Ovary (tissue), 7 donors: ENCODE measurements at regions not wholly inside any gene's neighbourhood (a gene's known extent, or its start where the extent isn't known, plus 50 kb on each side); places are given as distances from the start of the nearest gene placed in this dataset.

Experiments used
- DNase-seq, 5 donors: peaks; one replicate each; pipeline ENCODE4 v3.0.0-alpha.2; 2019 to 2020
- H3K27ac ChIP-seq, 2 donors: fragments of 200-600 bp; one replicate each; pipeline versions ENCODE4 v1.5.1 to v1.8.0; 2019 to 2022
- H3K27me3 ChIP-seq: fragments of 200-600 bp; one replicate; pipeline ENCODE4 v1.8.0; 2022
- H3K36me3 ChIP-seq: fragments of 200-600 bp; sonication (generic); one replicate; pipeline ENCODE4 v1.5.1; 2019
- H3K4me1 ChIP-seq: one replicate; pipeline ENCODE4 v1.8.1; 2013; ENCODE audit warnings: mild to moderate bottlenecking, moderate library complexity; ENCODE audit not compliant: insufficient read depth
- H3K4me3 ChIP-seq: fragments of 200-600 bp; sonication (generic); one replicate; pipeline ENCODE4 v1.5.1; 2017
- H3K9me3 ChIP-seq, 2 donors: fragments of 200-600 bp in 1 of 2; sonication (generic) in 1 of 2; one replicate each; pipeline versions ENCODE4 v1.5.1 to v1.8.1; 2013 to 2019; ENCODE audit warnings: mild to moderate bottlenecking in 1 of 2, moderate library complexity in 1 of 2
- EP300 ChIP-seq: sonication (generic); formaldehyde crosslinking; IDR thresholded peaks from one replicate; pipeline ENCODE4 v1.6.1; 2017; ENCODE audit warnings: antibody characterized with exemption
- POLR2A ChIP-seq: fragments of 450-650 bp; IDR thresholded peaks from one replicate; pipeline ENCODE4 v1.6.1; 2017; ENCODE audit warnings: antibody characterized with exemption, mild to moderate bottlenecking, moderate library complexity
- WGBS, 3 donors: extraction: QIAGEN DNeasy Blood & Tissue Kit in 1 of 3; methylation state at CpG; one replicate each; pipeline versions ENCODE4 v1.1.5 to v1.1.7; 2013 to 2017; 5-methylcytosine and 5-hydroxymethylcytosine counted together
- intact Hi-C, 4 donors: fragments of 100-400 bp; cut with DNase I; formaldehyde crosslinking; loops; one replicate each; pipeline versions ENCODE4 v1.11.0 to v1.15.1; 2022 to 2023
- TF ChIP-seq, protein P1 (sequence below), 3 donors: fragments of 450-650 bp in 2 of 3; fragments of 200-600 bp in 1 of 3; IDR thresholded peaks; one replicate each; pipeline versions ENCODE4 v1.5.1 to v1.8.0; 2016 to 2022; ENCODE audit warnings: antibody characterized with exemption in 3 of 3, mild to moderate bottlenecking in 1 of 3
- donor health status: DM: no; HTN: no; CAD: no; lungs with moderate emphysema.
- donor health status: DM: no; HTN: no; CAD: no.
- donor health status: Bipolar disorder and iron deficiency.
- donor health status: DM: no; HTN: no; CAD: no.
- donor health status: DM: yes; HTN: yes; CAD: no.

DNA sequence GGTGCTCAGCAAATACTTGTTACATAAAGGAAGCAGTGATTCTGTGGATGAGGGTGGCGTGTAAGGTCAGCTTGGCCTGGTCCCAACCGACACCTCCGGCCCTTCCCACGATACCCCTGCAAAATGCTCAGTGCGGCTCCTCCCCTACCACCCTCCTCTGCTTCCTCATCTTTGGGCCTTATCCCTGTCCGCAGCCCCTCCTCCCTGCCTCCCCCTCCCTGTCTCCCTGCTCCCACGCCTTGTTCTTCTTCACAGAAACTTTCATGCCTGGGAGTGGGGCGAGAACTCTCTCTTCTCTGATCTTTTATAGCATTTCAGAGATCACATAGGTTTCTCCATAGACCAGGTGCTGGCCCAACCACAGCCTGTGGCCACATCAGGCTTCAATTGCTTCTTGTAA is 75.0 kb upstream of the ATP2B2 start:
- no peak overlapping the region for H3K4me3 ChIP-seq
- no peak for DNase-seq
- H3K9me3 ChIP-seq, result no peaks in the 10 kb centered on the region
- no peak overlapping the region for H3K27ac ChIP-seq
- intact Hi-C loops, result no loop called here
- 39 to 62% (median 43%) methylated on average over 8 of the region's 8 CpGs for WGBS, 3 donors
- H3K36me3 ChIP-seq, result no peaks in the 10 kb centered on the region
- no peak for TF ChIP-seq POLR2A
- TF ChIP-seq, protein P1, sequence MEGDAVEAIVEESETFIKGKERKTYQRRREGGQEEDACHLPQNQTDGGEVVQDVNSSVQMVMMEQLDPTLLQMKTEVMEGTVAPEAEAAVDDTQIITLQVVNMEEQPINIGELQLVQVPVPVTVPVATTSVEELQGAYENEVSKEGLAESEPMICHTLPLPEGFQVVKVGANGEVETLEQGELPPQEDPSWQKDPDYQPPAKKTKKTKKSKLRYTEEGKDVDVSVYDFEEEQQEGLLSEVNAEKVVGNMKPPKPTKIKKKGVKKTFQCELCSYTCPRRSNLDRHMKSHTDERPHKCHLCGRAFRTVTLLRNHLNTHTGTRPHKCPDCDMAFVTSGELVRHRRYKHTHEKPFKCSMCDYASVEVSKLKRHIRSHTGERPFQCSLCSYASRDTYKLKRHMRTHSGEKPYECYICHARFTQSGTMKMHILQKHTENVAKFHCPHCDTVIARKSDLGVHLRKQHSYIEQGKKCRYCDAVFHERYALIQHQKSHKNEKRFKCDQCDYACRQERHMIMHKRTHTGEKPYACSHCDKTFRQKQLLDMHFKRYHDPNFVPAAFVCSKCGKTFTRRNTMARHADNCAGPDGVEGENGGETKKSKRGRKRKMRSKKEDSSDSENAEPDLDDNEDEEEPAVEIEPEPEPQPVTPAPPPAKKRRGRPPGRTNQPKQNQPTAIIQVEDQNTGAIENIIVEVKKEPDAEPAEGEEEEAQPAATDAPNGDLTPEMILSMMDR (IDR thresholded peaks at IDR 0.05), result no peak
- no peak for TF ChIP-seq EP300
- H3K27me3 ChIP-seq, result no peaks in the 10 kb centered on the region
- H3K4me1 ChIP-seq, result no peaks in the 10 kb centered on the region

DNA sequence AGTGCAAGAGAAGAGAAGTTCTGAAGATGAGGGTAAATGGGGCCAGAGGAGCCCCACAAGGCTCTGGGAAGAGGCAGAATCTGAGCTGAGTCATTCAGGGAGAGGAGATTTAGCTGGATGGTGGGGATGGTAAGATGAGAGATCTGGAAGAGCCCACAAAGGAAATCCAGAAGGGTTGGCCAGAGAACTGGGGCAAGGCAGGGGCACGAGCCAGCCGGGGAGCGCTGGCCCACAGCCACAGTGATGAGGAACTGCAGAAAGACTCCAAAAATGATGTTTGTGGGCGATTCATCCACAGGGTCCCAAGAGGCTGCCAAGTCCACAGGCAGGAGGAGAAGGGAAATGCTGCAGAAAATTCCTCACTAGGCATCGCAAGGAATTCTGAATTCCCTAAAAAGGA is 75.9 kb upstream of the ATP2B2 start:
- TF ChIP-seq, protein P1 (IDR thresholded peaks at IDR 0.05), result no peak
- TF ChIP-seq EP300, result no peak
- no peak for TF ChIP-seq POLR2A
- DNase-seq, result no peak

DNA sequence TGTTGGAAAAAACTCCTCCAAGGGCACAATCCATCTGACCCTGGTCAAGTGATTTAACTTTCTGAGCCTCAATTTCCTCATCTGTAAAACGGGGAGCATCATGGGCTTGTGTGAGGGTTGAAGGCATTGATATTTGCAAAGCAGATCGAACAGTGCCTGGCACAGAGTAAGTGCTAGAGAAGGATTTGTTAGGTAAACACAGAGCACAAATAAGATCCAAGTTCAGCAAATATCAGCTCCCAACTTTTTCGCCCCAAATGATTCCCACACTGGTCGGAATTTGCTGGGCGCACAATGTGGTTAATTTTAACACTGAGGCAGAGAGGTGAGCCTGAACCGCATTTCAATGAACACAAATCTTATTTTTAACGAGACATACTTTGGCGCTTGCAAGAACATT is 76.3 kb upstream of the ATP2B2 start:
- Histone ChIP-seq H3K4me3 (no peak overlapping the region), H3K9me3 (no peaks in the 10 kb centered on the region), H3K4me1 (no peaks in the 10 kb centered on the region), H3K27me3 (no peaks in the 10 kb centered on the region), H3K27ac (no peak overlapping the region), H3K36me3 (no peaks in the 10 kb centered on the region)
- no peak for DNase-seq
- intact Hi-C loops, result no loop called here
- 63 to 72% (median 71%) methylated on average over 8 of the region's 8 CpGs for WGBS, 3 donors
- TF ChIP-seq EP300 (no peak), POLR2A (no peak)
- TF ChIP-seq, protein P1 (IDR thresholded peaks at IDR 0.05), result no peak

More for the DNA sequence above, 75.9 kb upstream of the ATP2B2 start:
- Histone ChIP-seq H3K27ac (no peak overlapping the region), H3K9me3 (no peaks in the 10 kb centered on the region), H3K4me3 (no peak overlapping the region), H3K27me3 (no peaks in the 10 kb centered on the region), H3K36me3 (no peaks in the 10 kb centered on the region), H3K4me1 (no peaks in the 10 kb centered on the region)
- 56 to 63% (median 57%) methylated on average over 5 of the region's 5 CpGs for WGBS, 3 donors
- intact Hi-C loops, result no loop called here

DNA sequence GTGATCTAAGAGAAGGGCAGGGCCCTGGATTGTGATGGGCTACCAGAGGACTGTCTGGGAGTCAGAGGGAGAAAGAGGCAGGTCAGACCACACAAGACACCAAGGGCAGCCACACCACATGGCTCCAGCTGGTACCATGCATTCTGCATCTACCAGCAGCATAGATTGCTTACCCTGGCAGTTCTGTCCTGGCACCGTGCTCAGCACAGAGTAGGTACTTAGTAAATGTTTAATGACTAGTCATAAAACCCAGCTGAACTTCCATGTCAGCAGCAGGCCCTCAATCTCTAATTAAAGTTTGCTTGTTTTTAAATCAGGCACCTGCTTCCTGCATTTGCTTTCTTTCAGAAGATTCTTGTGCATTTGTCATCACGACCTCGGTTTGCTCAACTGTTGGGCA is 77.3 kb upstream of the ATP2B2 start:
- intact Hi-C loops, result no loop called here
- Histone ChIP-seq H3K36me3 (no peaks in the 10 kb centered on the region), H3K9me3 (no peaks in the 10 kb centered on the region), H3K4me1 (no peaks in the 10 kb centered on the region), H3K4me3 (no peak overlapping the region), H3K27me3 (no peaks in the 10 kb centered on the region), H3K27ac (no peak overlapping the region)
- TF ChIP-seq, protein P1 (IDR thresholded peaks at IDR 0.05), result no peak
- TF ChIP-seq POLR2A (no peak), EP300 (no peak)
- 41 to 61% (median 48%) methylated on average over 3 of the region's 3 CpGs for WGBS, 3 donors
- DNase-seq, result no peak
